Kidney epithelial cell (primary cell): ENCODE measurements at regions not wholly inside any gene's neighbourhood (a gene's known extent, or its start where the extent isn't known, plus 50 kb on each side); places are given as distances from the start of the nearest gene placed in this dataset.

Source experiments
- DNase-seq: peaks from one replicate; pipeline ENCODE4 v3.0.0-alpha.2; 2010; ENCODE audit warnings: low read depth
- H3K27me3 ChIP-seq: 2 replicates; pipeline ENCODE4 v1.6.0; 2011; ENCODE audit warnings: low read length; ENCODE audit not compliant: control insufficient read depth, insufficient read depth
- H3K36me3 ChIP-seq: 2 replicates; pipeline ENCODE4 v1.5.1; 2011; ENCODE audit warnings: low read length; ENCODE audit not compliant: control insufficient read depth, insufficient read depth
- H3K4me3 ChIP-seq: 2 replicates; pipeline ENCODE4 v1.5.1; 2011; ENCODE audit warnings: low read depth, mild to moderate bottlenecking, control low read depth, low read length
- TF ChIP-seq, protein P1 (sequence below): IDR thresholded peaks from 2 replicates; pipeline ENCODE4 v1.5.1; 2011; ENCODE audit warnings: mild to moderate bottlenecking, moderate library complexity, low read length, control low read depth, inconsistent platforms; ENCODE audit not compliant: insufficient read depth, poor library complexity, severe bottlenecking

DNA sequence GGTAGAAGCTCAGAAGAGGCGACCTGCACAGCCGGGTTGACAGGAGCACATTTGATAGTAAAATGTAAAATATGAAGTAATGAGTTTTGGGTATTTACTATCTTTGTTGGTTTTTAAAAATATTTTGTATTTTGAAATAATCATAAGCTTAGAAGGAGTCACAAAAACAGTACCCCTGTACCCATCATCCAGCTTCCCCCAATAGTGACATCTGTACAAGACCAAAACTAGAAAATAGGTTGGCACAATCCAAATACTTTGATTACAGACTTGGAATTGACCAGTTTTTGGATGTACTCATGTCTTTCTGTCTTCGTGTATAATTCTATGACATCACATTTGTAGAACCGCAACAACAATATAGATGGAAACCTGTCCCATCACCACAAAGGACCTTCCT, 413.1 kb upstream of the PODXL start:
- Histone ChIP-seq H3K27me3 (no peaks in the 10 kb centered on the region), H3K36me3 (no peaks in the 10 kb centered on the region), H3K4me3 (no peak overlapping the region)
- no peak for DNase-seq
- TF ChIP-seq, protein P1, sequence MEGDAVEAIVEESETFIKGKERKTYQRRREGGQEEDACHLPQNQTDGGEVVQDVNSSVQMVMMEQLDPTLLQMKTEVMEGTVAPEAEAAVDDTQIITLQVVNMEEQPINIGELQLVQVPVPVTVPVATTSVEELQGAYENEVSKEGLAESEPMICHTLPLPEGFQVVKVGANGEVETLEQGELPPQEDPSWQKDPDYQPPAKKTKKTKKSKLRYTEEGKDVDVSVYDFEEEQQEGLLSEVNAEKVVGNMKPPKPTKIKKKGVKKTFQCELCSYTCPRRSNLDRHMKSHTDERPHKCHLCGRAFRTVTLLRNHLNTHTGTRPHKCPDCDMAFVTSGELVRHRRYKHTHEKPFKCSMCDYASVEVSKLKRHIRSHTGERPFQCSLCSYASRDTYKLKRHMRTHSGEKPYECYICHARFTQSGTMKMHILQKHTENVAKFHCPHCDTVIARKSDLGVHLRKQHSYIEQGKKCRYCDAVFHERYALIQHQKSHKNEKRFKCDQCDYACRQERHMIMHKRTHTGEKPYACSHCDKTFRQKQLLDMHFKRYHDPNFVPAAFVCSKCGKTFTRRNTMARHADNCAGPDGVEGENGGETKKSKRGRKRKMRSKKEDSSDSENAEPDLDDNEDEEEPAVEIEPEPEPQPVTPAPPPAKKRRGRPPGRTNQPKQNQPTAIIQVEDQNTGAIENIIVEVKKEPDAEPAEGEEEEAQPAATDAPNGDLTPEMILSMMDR, result no peak

DNA sequence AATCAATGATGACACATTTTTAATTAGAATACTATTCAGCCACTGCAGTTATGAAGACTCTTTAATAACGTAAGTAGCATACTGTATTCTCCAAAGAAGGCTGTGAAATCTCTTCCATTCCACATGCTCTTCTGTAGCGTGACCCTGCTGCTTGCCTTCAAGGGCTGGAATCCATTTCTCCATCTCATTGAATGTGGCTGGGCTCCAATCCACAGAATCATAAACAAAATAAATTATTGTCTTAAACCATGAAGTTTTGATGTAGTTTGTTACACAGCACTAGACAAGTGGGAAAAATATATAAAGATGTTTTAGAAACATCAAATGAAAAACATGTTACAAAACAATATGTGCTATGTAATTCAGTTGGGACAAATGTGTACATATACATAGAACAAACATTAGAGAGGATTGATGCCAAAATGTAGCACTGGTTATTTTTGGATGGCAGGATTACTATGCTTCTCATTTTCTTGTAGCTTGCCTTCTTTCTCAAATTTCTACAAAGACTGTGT, 410.8 kb upstream of the PODXL start:
- DNase-seq, result no peak
- Histone ChIP-seq H3K36me3 (no peaks in the 10 kb centered on the region), H3K27me3 (no peaks in the 10 kb centered on the region), H3K4me3 (no peak overlapping the region)
- TF ChIP-seq, protein P1, result no peak

- TF ChIP-seq, protein P1, result no peak
- H3K4me3 ChIP-seq, result no peak overlapping the region
- no peaks in the 10 kb centered on the region for H3K27me3 ChIP-seq
- no peak for DNase-seq
- H3K36me3 ChIP-seq, result no peaks in the 10 kb centered on the region
These were observed 407.8 kb upstream of the PODXL start for GRCh38 chr7:131964203-131964602.

GRCh38 chr7:131961054-131961680, 404.7 kb upstream of the PODXL start:
- DNase-seq, result no peak
- H3K4me3 ChIP-seq, result no peak overlapping the region
- H3K36me3 ChIP-seq, result no peaks in the 10 kb centered on the region
- TF ChIP-seq, protein P1, result no peak
- H3K27me3 ChIP-seq, result no peaks in the 10 kb centered on the region

DNA sequence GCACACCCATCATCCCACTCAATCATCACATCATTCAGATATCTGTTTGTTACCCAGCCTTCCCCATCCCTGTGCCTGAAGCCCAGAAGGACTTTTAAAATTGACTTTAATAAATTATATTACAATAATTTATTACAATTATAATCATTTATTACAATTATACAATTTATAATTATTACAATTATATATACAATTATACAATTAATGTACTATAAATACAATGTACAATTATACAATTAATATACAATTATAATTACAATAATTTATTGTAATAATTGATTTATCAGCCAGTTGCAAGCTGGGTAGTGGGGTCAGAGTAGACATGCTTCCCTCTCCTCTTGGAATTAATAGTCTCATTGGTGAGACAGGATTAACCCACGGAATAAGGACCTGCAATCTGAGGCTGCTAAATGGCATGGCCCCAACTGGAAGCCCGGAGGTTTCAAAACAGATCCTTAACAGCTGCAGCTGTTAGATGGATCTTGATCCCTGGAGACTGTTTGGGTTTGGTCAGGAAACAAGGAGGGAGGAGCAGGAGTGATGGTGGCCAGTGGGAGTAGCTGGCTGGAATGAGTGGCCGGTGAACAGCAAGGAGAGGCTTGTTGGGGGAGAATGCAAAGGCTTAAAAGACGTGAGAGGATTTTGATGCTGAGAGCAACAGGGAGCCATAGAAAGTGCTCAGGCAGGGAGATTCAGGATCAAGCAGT, 402.8 kb upstream of the PODXL start:
- Histone ChIP-seq H3K4me3 (no peak overlapping the region), H3K36me3 (no peaks in the 10 kb centered on the region), H3K27me3 (peaks cover 3% of the 10 kb centered on the region)
- TF ChIP-seq, protein P1, result no peak
- no peak for DNase-seq
